Vagina (tissue), 2 donors: ENCODE measurements at regions not wholly inside any gene's neighbourhood (a gene's known extent, or its start where the extent isn't known, plus 50 kb on each side); places are given as distances from the start of the nearest gene placed in this dataset.

Source experiments
- DNase-seq, 2 donors: peaks; one replicate each; pipeline ENCODE4 v3.0.0-alpha.2; 2017; ENCODE audit errors: extremely low spot score in 2 of 2
- H3K27ac ChIP-seq: fragments of 200-600 bp; sonication (generic); one replicate; pipeline ENCODE4 v1.5.1; 2019
- H3K27me3 ChIP-seq: fragments of 200-600 bp; sonication (generic); one replicate; pipeline ENCODE4 v1.5.1; 2019
- H3K36me3 ChIP-seq, 2 donors: fragments of 200-600 bp; sonication (generic); one replicate each; pipeline ENCODE4 v1.5.1; 2017 to 2019
- H3K4me1 ChIP-seq: fragments of 200-600 bp; sonication (generic); one replicate; pipeline ENCODE4 v1.5.1; 2019
- H3K4me3 ChIP-seq, 2 donors: fragments of 200-600 bp; sonication (generic); 1 replicate in 1 of 2; 2 replicates in 1 of 2; pipeline ENCODE4 v1.5.1; 2016 to 2019
- H3K9me3 ChIP-seq: fragments of 200-600 bp; sonication (generic); one replicate; pipeline ENCODE4 v1.5.1; 2019
- POLR2A ChIP-seq, 2 donors: fragments of 450-650 bp; IDR thresholded peaks; one replicate each; pipeline ENCODE4 v1.6.1; 2017; ENCODE audit warnings: antibody characterized with exemption in 2 of 2, mild to moderate bottlenecking in 2 of 2, moderate library complexity in 2 of 2
- POLR2AphosphoS5 ChIP-seq, 2 donors: sonication (generic); formaldehyde crosslinking; IDR thresholded peaks; one replicate each; pipeline ENCODE4 v1.9.0; 2017; ENCODE audit warnings: antibody characterized with exemption in 2 of 2, mild to moderate bottlenecking in 2 of 2, low read depth in 1 of 2; ENCODE audit not compliant: insufficient read depth in 1 of 2
- intact Hi-C: fragments of 100-400 bp; cut with DNase I; formaldehyde crosslinking; loops from one replicate; pipeline ENCODE4 v1.15.1; 2023
- TF ChIP-seq, protein P1 (sequence below), 3 experiments: fragments of 450-650 bp in 2 of 3; fragments of 200-600 bp in 1 of 3; sonication (generic) in 1 of 3; IDR thresholded peaks; one replicate each; pipeline ENCODE4 v1.5.1; 2017 to 2019; ENCODE audit warnings: antibody characterized with exemption in 3 of 3, mild to moderate bottlenecking in 2 of 3, moderate library complexity in 2 of 3

DNA sequence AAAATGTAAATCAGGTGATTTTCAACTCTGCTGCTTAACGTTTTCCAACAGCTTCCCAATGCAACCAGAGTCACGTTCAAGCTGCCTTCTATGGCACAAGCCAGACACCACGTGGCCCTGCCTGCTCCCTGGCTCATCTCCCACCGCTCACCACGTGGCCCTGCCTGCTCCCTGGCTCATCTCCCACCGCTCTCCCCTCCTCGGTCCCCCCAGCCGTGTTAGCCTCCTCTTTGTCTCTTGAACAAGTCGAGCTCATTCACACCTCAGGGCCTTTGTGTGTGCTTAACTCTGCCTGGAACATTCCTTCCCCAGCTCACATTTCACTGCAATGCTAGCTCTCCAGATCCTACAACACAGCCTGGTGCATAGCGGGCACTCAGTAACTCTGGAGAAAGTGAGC, 307.6 kb downstream of the CTTN start:
- Histone ChIP-seq H3K4me3 (no peak overlapping the region), H3K9me3 (no peaks in the 10 kb centered on the region), H3K27ac (no peak overlapping the region), H3K36me3 (no peaks in the 10 kb centered on the region), H3K4me1 (no peaks in the 10 kb centered on the region), H3K27me3 (no peaks in the 10 kb centered on the region)
- TF ChIP-seq POLR2AphosphoS5 (IDR thresholded peaks at IDR 0.05; ENCODE audit: insufficient read depth in 1 of 2, low read depth in 1 of 2) (no peak), POLR2A (IDR thresholded peaks at IDR 0.05) (no peak)
- TF ChIP-seq, protein P1, sequence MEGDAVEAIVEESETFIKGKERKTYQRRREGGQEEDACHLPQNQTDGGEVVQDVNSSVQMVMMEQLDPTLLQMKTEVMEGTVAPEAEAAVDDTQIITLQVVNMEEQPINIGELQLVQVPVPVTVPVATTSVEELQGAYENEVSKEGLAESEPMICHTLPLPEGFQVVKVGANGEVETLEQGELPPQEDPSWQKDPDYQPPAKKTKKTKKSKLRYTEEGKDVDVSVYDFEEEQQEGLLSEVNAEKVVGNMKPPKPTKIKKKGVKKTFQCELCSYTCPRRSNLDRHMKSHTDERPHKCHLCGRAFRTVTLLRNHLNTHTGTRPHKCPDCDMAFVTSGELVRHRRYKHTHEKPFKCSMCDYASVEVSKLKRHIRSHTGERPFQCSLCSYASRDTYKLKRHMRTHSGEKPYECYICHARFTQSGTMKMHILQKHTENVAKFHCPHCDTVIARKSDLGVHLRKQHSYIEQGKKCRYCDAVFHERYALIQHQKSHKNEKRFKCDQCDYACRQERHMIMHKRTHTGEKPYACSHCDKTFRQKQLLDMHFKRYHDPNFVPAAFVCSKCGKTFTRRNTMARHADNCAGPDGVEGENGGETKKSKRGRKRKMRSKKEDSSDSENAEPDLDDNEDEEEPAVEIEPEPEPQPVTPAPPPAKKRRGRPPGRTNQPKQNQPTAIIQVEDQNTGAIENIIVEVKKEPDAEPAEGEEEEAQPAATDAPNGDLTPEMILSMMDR (IDR thresholded peaks at IDR 0.05), result no peak
- intact Hi-C loops, result loop anchor here (10.0 kb wide), 1 partner anchor 61 kb away; no protein-coding TSS in a partner anchor
- no peak for DNase-seq

DNA sequence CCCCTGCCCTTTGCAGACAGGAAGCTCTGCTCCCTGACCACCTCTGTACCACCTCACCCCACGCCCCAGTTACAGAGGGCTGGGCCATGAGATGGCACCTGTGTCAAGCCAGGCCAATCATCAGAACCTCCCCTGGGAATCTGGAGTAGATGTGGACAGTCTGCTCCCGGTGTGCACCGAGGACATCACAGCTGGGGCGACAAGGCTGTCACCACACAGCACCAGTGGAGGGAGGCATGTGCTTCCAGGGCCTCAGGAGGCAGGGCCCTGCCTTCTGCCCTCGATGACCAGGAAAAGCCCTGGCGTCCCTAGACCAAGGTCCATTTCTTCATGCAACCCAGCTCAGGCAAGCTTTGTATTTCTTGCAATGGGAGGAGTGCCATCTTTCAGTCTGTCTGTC, 309.5 kb downstream of the CTTN start:
- Histone ChIP-seq H3K4me3 (no peak overlapping the region), H3K27me3 (no peaks in the 10 kb centered on the region), H3K9me3 (no peaks in the 10 kb centered on the region), H3K4me1 (peaks cover 7% of the 10 kb centered on the region), H3K27ac (no peak overlapping the region), H3K36me3 (no peaks in the 10 kb centered on the region)
- intact Hi-C loops, result loop anchor here (10.0 kb wide), 1 partner anchor 63 kb away; no protein-coding TSS in a partner anchor
- TF ChIP-seq POLR2A (IDR thresholded peaks at IDR 0.05) (no peak), POLR2AphosphoS5 (IDR thresholded peaks at IDR 0.05; ENCODE audit: insufficient read depth in 1 of 2, low read depth in 1 of 2) (no peak)
- TF ChIP-seq, protein P1 (IDR thresholded peaks at IDR 0.05), result no peak
- DNase-seq, result no peak

DNA sequence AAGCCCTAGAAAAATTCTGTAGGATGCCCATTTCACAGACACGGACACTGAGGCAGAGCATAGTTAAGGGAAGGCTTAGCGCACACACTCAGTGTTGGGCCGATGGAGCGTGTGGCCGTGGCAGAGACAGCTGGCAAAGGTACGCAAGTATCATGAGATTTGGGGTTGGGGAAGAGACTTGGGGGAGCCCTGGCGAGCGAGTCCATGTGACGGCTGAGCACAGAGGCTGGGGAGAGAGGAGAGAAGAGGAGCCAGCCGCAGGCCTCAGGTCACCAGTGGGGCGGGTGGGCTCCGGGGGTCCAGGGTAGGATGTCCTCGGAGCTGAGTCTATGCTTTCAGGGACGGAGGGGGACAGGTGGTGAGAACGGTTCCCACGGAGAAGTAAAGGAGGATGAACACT, 311.3 kb downstream of the CTTN start:
- intact Hi-C loops, result loop anchor here (10.0 kb wide), 1 partner anchor 65 kb away; no protein-coding TSS in a partner anchor
- TF ChIP-seq POLR2AphosphoS5 (IDR thresholded peaks at IDR 0.05; ENCODE audit: insufficient read depth in 1 of 2, low read depth in 1 of 2) (no peak), POLR2A (IDR thresholded peaks at IDR 0.05) (no peak)
- TF ChIP-seq, protein P1 (IDR thresholded peaks at IDR 0.05), result no peak
- no peak for DNase-seq

DNA sequence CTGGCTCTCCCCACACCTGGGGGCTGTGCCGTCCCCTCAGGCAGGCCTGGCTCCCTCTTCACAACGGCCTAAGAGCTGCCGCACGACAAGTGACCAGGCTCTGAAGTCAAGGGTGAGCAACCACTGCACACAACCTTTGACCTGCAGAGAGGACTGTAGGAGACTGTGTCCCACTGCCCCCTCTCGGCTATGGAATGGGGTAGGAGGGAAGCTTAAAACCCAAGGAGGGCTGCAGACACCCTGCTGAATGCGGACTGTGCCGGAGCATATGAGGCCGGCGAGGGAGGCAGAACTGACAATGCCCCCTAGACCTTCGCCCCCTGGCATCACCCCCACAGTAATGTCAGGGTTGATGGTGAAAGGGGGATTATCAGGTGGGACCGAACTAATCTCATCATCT, 311.9 kb downstream of the CTTN start:
- intact Hi-C loops, result no loop called here

More for the DNA sequence above, 311.3 kb downstream of the CTTN start:
- no peaks in the 10 kb centered on the region for H3K27me3 ChIP-seq
- H3K4me3 ChIP-seq, result no peak overlapping the region
- no peaks in the 10 kb centered on the region for H3K36me3 ChIP-seq
- H3K4me1 ChIP-seq, result peaks cover 7% of the 10 kb centered on the region
- no peaks in the 10 kb centered on the region for H3K9me3 ChIP-seq
- H3K27ac ChIP-seq, result no peak overlapping the region

DNA sequence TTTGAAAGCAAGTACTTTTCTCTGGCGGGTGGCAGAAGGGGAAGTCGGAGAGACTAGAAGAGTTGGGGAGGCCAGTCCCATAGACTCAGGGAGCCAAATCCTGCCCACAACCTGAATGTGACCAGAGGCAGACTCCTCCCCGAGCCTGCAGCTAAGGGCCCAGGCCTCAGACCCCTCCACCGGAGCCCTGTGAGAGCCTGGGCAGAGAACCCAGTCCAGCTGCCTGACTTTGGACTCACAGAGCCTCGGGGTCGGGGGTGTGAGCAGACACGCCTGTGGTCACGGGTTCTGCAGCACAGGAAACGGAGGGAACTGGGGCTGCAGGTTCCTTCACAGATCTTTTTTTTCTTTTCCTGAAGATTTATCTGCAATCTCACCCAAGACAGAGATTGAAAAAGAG, 312.3 kb downstream of the CTTN start:
- intact Hi-C loops, result no loop called here
- DNase-seq, result no peak
- TF ChIP-seq, protein P1 (IDR thresholded peaks at IDR 0.05), result no peak
- TF ChIP-seq POLR2A (IDR thresholded peaks at IDR 0.05) (no peak), POLR2AphosphoS5 (IDR thresholded peaks at IDR 0.05; ENCODE audit: insufficient read depth in 1 of 2, low read depth in 1 of 2) (no peak)
- H3K27ac ChIP-seq, result no peak overlapping the region
- H3K9me3 ChIP-seq, result no peaks in the 10 kb centered on the region
- H3K36me3 ChIP-seq, result no peaks in the 10 kb centered on the region
- peaks cover 7% of the 10 kb centered on the region for H3K4me1 ChIP-seq
- H3K27me3 ChIP-seq, result no peaks in the 10 kb centered on the region
- H3K4me3 ChIP-seq, result no peak overlapping the region

More for the DNA sequence above, 311.9 kb downstream of the CTTN start:
- Histone ChIP-seq H3K4me1 (peaks cover 7% of the 10 kb centered on the region), H3K27me3 (no peaks in the 10 kb centered on the region), H3K4me3 (no peak overlapping the region), H3K27ac (no peak overlapping the region), H3K36me3 (no peaks in the 10 kb centered on the region), H3K9me3 (no peaks in the 10 kb centered on the region)
- TF ChIP-seq, protein P1 (IDR thresholded peaks at IDR 0.05), result no peak
- no peak for TF ChIP-seq POLR2A (IDR thresholded peaks at IDR 0.05)
- no peak for TF ChIP-seq POLR2AphosphoS5 (IDR thresholded peaks at IDR 0.05; ENCODE audit: insufficient read depth in 1 of 2, low read depth in 1 of 2)
- DNase-seq, result no peak
